ENCODE measurements at regions not wholly inside any gene's neighbourhood (a gene's known extent, or its start where the extent isn't known, plus 50 kb on each side); places are given as distances from the start of the nearest gene placed in this dataset.
"Not testable (repeated sequence)": the region's sequence is repeated elsewhere in the genome, so short reads cannot be mapped to it uniquely, and the experiment has no call there.

- no peak for DNase-seq (ENCODE audit: low read depth in 2 of 3, low spot score in 2 of 3)
Measured at GRCh38 chr9:2243666-2244555, 228.8 kb downstream of the SMARCA2 start.

GRCh38 chr9:2247340-2247739, 232.2 kb downstream of the SMARCA2 start:
- no peak for DNase-seq (ENCODE audit: low read depth in 2 of 3, low spot score in 2 of 3)

- DNase-seq (ENCODE audit: low read depth in 2 of 3, low spot score in 2 of 3): no peak
Measured at GRCh38 chr9:2248768-2249265, 233.7 kb downstream of the SMARCA2 start.

- no peak for DNase-seq (ENCODE audit: low read depth in 2 of 3, low spot score in 2 of 3)
Measured at GRCh38 chr9:2253636-2254580, 238.8 kb downstream of the SMARCA2 start.

- no peak for DNase-seq (ENCODE audit: low read depth in 2 of 3, low spot score in 2 of 3)
Measured at GRCh38 chr9:2255128-2255527, 240.0 kb downstream of the SMARCA2 start.

- no peak for DNase-seq (ENCODE audit: low read depth in 2 of 3, low spot score in 2 of 3)
Measured at GRCh38 chr9:2257248-2257929, 242.2 kb downstream of the SMARCA2 start.

- no peak for DNase-seq (ENCODE audit: low read depth in 2 of 3, low spot score in 2 of 3)
Measured at GRCh38 chr9:2260417-2261306, 245.5 kb downstream of the SMARCA2 start.

- DNase-seq (ENCODE audit: low read depth in 2 of 3, low spot score in 2 of 3): no peak
Measured at GRCh38 chr9:2261421-2262103, 246.4 kb downstream of the SMARCA2 start.

GRCh38 chr9:2262386-2263071, 247.4 kb downstream of the SMARCA2 start:
- no peak for DNase-seq (ENCODE audit: low read depth in 2 of 3, low spot score in 2 of 3)

- DNase-seq (ENCODE audit: low read depth in 2 of 3, low spot score in 2 of 3): no peak
Measured at GRCh38 chr9:2263111-2263510, 248.0 kb downstream of the SMARCA2 start.

- DNase-seq (ENCODE audit: low read depth in 2 of 3, low spot score in 2 of 3): no peak
Measured at GRCh38 chr9:2263665-2264064, 248.5 kb downstream of the SMARCA2 start.

GRCh38 chr9:2264081-2264480, 248.9 kb downstream of the SMARCA2 start:
- no peak for DNase-seq (ENCODE audit: low read depth in 2 of 3, low spot score in 2 of 3)

- DNase-seq (ENCODE audit: low read depth in 2 of 3, low spot score in 2 of 3): no peak
Measured at GRCh38 chr9:2267181-2267745, 252.1 kb downstream of the SMARCA2 start.

- DNase-seq (ENCODE audit: low read depth in 2 of 3, low spot score in 2 of 3): no peak
Measured at GRCh38 chr9:2269778-2270177, 254.6 kb downstream of the SMARCA2 start.

GRCh38 chr9:2270565-2270964, 255.4 kb downstream of the SMARCA2 start:
- DNase-seq (ENCODE audit: low read depth in 2 of 3, low spot score in 2 of 3): no peak

GRCh38 chr9:2271426-2271825, 256.3 kb downstream of the SMARCA2 start:
- no peak for DNase-seq (ENCODE audit: low read depth in 2 of 3, low spot score in 2 of 3)

GRCh38 chr9:2274762-2275161, 259.6 kb downstream of the SMARCA2 start:
- DNase-seq (ENCODE audit: low read depth in 2 of 3, low spot score in 2 of 3): no peak

- no peak for DNase-seq (ENCODE audit: low read depth in 2 of 3, low spot score in 2 of 3)
Measured at GRCh38 chr9:2276296-2276695, 261.1 kb downstream of the SMARCA2 start.

GRCh38 chr9:2277133-2277532, 262.0 kb downstream of the SMARCA2 start:
- not testable (repeated sequence) for DNase-seq (ENCODE audit: low read depth in 2 of 3, low spot score in 2 of 3)

All from activated CD8-positive, alpha-beta memory T cell treated with anti-CD3 and anti-CD28 coated beads for 48 hours (primary cell).